Vagina (tissue), 2 donors: ENCODE measurements at regions not wholly inside any gene's neighbourhood (a gene's known extent, or its start where the extent isn't known, plus 50 kb on each side); places are given as distances from the start of the nearest gene placed in this dataset.

Experiments
- DNase-seq, 2 donors: peaks; one replicate each; pipeline ENCODE4 v3.0.0-alpha.2; 2017; ENCODE audit errors: extremely low spot score in 2 of 2
- H3K27ac ChIP-seq: fragments of 200-600 bp; sonication (generic); one replicate; pipeline ENCODE4 v1.5.1; 2019
- H3K27me3 ChIP-seq: fragments of 200-600 bp; sonication (generic); one replicate; pipeline ENCODE4 v1.5.1; 2019
- H3K36me3 ChIP-seq, 2 donors: fragments of 200-600 bp; sonication (generic); one replicate each; pipeline ENCODE4 v1.5.1; 2017 to 2019
- H3K4me1 ChIP-seq: fragments of 200-600 bp; sonication (generic); one replicate; pipeline ENCODE4 v1.5.1; 2019
- H3K4me3 ChIP-seq, 2 donors: fragments of 200-600 bp; sonication (generic); 1 replicate in 1 of 2; 2 replicates in 1 of 2; pipeline ENCODE4 v1.5.1; 2016 to 2019
- H3K9me3 ChIP-seq: fragments of 200-600 bp; sonication (generic); one replicate; pipeline ENCODE4 v1.5.1; 2019
- CTCF ChIP-seq, 3 experiments: fragments of 450-650 bp in 2 of 3; fragments of 200-600 bp in 1 of 3; sonication (generic) in 1 of 3; IDR thresholded peaks; one replicate each; pipeline ENCODE4 v1.5.1; 2017 to 2019; ENCODE audit warnings: antibody characterized with exemption in 3 of 3, mild to moderate bottlenecking in 2 of 3, moderate library complexity in 2 of 3
- POLR2A ChIP-seq, 2 donors: fragments of 450-650 bp; IDR thresholded peaks; one replicate each; pipeline ENCODE4 v1.6.1; 2017; ENCODE audit warnings: antibody characterized with exemption in 2 of 2, mild to moderate bottlenecking in 2 of 2, moderate library complexity in 2 of 2
- POLR2AphosphoS5 ChIP-seq, 2 donors: sonication (generic); formaldehyde crosslinking; IDR thresholded peaks; one replicate each; pipeline ENCODE4 v1.9.0; 2017; ENCODE audit warnings: antibody characterized with exemption in 2 of 2, mild to moderate bottlenecking in 2 of 2, low read depth in 1 of 2; ENCODE audit not compliant: insufficient read depth in 1 of 2
- intact Hi-C: fragments of 100-400 bp; cut with DNase I; formaldehyde crosslinking; loops from one replicate; pipeline ENCODE4 v1.15.1; 2023

- no peaks in the 10 kb centered on the region for H3K36me3 ChIP-seq
- intact Hi-C loops = no loop called here
- no peak for DNase-seq
- no peaks in the 10 kb centered on the region for H3K4me1 ChIP-seq
- no peak overlapping the region for H3K4me3 ChIP-seq
- H3K9me3 ChIP-seq = no peaks in the 10 kb centered on the region
- H3K27ac ChIP-seq = no peak overlapping the region
- TF ChIP-seq POLR2A (IDR thresholded peaks at IDR 0.05) (no peak), CTCF (IDR thresholded peaks at IDR 0.05) (no peak), POLR2AphosphoS5 (IDR thresholded peaks at IDR 0.05; ENCODE audit: insufficient read depth in 1 of 2, low read depth in 1 of 2) (no peak)
- no peaks in the 10 kb centered on the region for H3K27me3 ChIP-seq
Measured at GRCh38 chr14:65877166-65877565, 464.6 kb downstream of the FUT8 start.

GRCh38 chr14:65877624-65878023 lies 465.1 kb downstream of the FUT8 start:
- Histone ChIP-seq H3K4me3 (no peak overlapping the region), H3K27me3 (no peaks in the 10 kb centered on the region)
- intact Hi-C loops = no loop called here

GRCh38 chr14:65878586-65878985 lies 466.1 kb downstream of the FUT8 start:
- H3K4me3 ChIP-seq = no peak overlapping the region
- intact Hi-C loops = no loop called here

More at GRCh38 chr14:65877624-65878023, 465.1 kb downstream of the FUT8 start:
- Histone ChIP-seq H3K36me3 (no peaks in the 10 kb centered on the region), H3K27ac (no peak overlapping the region), H3K9me3 (no peaks in the 10 kb centered on the region), H3K4me1 (no peaks in the 10 kb centered on the region)
- no peak for TF ChIP-seq POLR2AphosphoS5 (IDR thresholded peaks at IDR 0.05; ENCODE audit: insufficient read depth in 1 of 2, low read depth in 1 of 2)
- no peak for DNase-seq

GRCh38 chr14:65879248-65880009 lies 466.9 kb downstream of the FUT8 start:
- intact Hi-C loops = no loop called here
- Histone ChIP-seq H3K4me1 (no peaks in the 10 kb centered on the region), H3K27me3 (no peaks in the 10 kb centered on the region), H3K9me3 (no peaks in the 10 kb centered on the region), H3K4me3 (no peak overlapping the region), H3K27ac (no peak overlapping the region), H3K36me3 (no peaks in the 10 kb centered on the region)
- TF ChIP-seq POLR2A (IDR thresholded peaks at IDR 0.05) (no peak), CTCF (IDR thresholded peaks at IDR 0.05) (no peak), POLR2AphosphoS5 (IDR thresholded peaks at IDR 0.05; ENCODE audit: insufficient read depth in 1 of 2, low read depth in 1 of 2) (no peak)
- DNase-seq = no peak

More at GRCh38 chr14:65878586-65878985, 466.1 kb downstream of the FUT8 start:
- H3K4me1 ChIP-seq = no peaks in the 10 kb centered on the region
- DNase-seq = no peak
- H3K36me3 ChIP-seq = no peaks in the 10 kb centered on the region
- no peak overlapping the region for H3K27ac ChIP-seq
- no peak for TF ChIP-seq POLR2A (IDR thresholded peaks at IDR 0.05)
- TF ChIP-seq CTCF (IDR thresholded peaks at IDR 0.05) = no peak
- no peak for TF ChIP-seq POLR2AphosphoS5 (IDR thresholded peaks at IDR 0.05; ENCODE audit: insufficient read depth in 1 of 2, low read depth in 1 of 2)
- H3K9me3 ChIP-seq = no peaks in the 10 kb centered on the region
- H3K27me3 ChIP-seq = no peaks in the 10 kb centered on the region

GRCh38 chr14:65880507-65880906 lies 468.0 kb downstream of the FUT8 start:
- no peak overlapping the region for H3K27ac ChIP-seq
- no peaks in the 10 kb centered on the region for H3K4me1 ChIP-seq
- no peak overlapping the region for H3K4me3 ChIP-seq
- intact Hi-C loops = no loop called here
- DNase-seq = no peak
- no peaks in the 10 kb centered on the region for H3K36me3 ChIP-seq
- no peaks in the 10 kb centered on the region for H3K27me3 ChIP-seq
- TF ChIP-seq POLR2AphosphoS5 (IDR thresholded peaks at IDR 0.05; ENCODE audit: insufficient read depth in 1 of 2, low read depth in 1 of 2) (no peak), POLR2A (IDR thresholded peaks at IDR 0.05) (no peak), CTCF (IDR thresholded peaks at IDR 0.05) (no peak)
- H3K9me3 ChIP-seq = no peaks in the 10 kb centered on the region
